Caki2 (cell line): ENCODE measurements at regions not wholly inside any gene's neighbourhood (a gene's known extent, or its start where the extent isn't known, plus 50 kb on each side); places are given as distances from the start of the nearest gene placed in this dataset.
A peak's percentile ranks its signal among the peaks of the same experiment; 100 is the strongest.
"Not testable (repeated sequence)": the region's sequence is repeated elsewhere in the genome, so short reads cannot be mapped to it uniquely, and the experiment has no call there.

ENCODE experiments used
- DNase-seq: peaks from one replicate; pipeline ENCODE4 v3.0.0-alpha.2; 2015; ENCODE audit warnings: low read depth
- in situ Hi-C: cut with HindIII; loops from 2 replicates; pipeline ENCODE4 v1.10.0; 2016; ENCODE audit warnings: low sequenced_read_pairs, low pct_unique_long_range_greater_than_20kb, mixed read lengths

DNA sequence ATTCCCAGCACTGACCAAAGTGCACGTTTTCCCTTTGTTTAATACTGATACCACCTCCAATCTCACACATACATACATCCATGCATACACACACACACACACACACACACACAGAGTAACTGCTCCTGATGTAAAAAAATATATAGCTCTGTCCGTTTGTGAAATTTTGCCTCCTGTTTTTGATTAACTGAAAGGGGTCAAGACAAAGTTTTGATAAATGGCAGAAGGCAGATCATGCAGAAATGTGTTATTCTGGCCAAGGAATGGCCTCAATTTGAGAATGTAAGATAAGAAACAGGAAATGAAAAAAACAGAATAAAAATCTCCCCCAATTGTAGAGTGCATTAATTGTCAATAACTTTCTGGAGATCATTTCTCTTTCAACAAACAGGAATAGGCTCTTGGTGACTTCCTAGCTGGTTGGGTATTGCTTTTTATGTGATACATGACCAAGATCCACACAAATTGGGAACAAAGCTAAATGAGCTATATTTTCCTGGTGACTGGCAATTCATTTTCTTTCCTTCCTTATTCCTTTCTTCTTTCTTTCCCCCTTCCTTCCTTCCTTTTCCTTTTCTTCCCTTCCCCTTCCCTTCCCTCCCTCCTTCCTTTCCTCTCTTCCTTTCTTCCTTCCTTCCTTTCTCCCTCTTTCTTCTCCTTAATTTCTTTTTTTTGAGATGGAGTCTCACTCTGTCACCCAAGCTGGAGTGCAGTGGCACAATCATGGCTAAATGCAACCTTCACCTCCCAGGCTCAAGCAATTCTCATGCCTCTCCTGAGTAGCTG, 88.9 kb upstream of the PMAIP1 start:
- in situ Hi-C loops, result no loop called here
- no peak for DNase-seq

DNA sequence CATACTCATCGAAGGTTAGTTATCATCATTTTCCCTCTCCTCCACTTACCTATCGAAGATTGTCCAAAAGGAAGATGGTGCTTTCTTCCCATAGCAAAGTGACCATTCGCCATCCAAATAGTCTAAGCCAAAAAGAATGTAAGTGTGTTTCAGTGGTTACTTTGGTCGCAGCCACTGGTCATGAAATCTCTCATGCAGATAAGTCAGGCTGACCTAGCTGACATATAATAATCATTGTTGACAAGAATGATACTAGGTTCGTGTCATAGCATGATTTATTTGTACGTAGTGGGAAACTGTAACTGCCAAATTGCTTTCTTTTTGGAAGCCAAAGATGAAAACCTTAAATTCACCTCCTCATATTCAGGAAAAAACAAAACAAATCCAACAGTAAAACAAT, 89.6 kb upstream of the PMAIP1 start:
- in situ Hi-C loops, result no loop called here
- no peak for DNase-seq

DNA sequence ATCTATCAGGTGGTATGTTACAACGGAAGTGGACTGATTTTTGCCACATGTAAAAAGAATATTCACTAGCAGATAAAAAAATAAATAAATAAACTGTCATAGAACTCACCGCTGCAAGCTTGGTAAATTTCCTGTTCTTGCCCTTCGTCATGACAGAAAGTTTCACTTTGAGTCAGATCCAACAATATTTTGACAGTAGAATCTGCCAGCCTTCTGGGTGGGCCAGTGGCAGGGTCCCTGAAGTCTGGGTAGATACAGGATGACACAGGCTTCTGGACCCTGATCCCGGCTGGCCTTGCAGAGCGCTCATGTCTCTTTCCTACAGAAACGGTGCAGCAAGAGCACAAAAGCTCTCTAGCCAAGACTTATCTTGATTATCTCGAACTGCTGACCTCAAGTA, 97.8 kb upstream of the PMAIP1 start:
- in situ Hi-C loops, result no loop called here
- DNase-seq, result no peak

DNA sequence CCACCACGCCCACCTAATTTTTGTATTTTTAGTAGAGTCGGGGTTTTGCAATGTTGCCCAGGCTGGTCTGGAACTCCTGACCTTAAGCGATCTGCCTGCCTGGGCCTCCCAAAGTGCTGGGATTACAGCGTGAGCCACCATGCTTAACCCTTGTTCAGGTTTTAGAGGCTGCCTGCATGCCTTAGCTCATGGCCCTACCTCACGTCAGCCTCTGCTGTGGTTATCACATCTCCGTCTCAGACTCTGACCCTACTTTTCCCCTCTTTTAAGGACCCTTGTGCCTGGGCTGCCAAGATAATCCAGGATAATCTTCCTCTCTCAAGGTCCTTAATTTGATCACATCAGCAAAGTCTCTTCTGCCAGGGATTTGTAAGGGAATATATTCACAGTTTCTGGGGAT, 98.2 kb upstream of the PMAIP1 start:
- in situ Hi-C loops, result no loop called here
- DNase-seq, result no peak

DNA sequence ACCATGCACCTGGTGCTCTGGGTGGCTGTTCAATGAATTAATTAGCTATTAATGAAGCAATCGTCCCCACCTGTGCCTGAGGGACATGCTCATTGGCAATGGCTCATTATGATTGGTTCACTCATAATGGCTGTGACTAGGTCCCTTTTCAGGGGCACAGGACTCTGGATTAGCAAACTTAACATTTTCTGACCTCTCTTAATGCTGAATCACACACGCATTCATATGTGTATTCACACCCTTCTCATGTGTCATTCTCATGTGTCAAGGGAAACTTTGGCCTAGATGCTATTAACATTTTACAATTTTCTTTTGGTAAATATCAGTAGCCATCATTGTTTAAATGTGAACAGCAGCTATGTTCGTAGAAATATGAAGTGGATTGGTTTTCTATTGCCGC, 98.9 kb upstream of the PMAIP1 start:
- in situ Hi-C loops, result no loop called here
- DNase-seq, result no peak

DNA sequence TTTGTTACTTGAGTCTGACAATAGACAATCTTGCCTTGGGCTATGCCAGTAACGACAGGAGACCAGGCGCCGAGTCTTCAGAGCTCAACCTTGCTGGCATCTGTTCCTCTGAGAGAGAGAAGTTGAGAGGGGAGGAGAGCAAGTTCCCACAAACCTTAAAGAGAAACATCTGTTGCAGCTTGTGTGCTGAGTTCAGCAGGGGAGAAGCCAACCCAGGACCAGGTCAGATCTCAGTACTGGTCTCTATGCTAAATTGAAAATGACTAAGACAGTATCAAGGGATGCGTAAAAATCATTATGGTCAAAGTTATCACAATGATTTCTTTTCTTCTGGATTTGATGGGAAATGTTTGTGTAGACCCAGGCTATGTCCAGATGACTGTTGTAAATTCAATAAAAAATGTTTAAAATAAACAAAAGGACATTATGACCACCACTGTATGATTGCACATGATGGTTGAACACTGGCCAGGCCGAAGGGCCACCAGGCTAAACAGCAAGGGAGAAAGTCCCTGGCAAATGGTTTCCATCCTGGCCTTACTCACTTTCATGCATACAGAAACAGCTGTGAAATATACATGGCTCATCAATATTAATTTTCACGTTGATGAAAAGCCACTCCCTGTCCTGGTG, 100.3 kb upstream of the PMAIP1 start:
- in situ Hi-C loops, result no loop called here
- DNase-seq, result no peak

DNA sequence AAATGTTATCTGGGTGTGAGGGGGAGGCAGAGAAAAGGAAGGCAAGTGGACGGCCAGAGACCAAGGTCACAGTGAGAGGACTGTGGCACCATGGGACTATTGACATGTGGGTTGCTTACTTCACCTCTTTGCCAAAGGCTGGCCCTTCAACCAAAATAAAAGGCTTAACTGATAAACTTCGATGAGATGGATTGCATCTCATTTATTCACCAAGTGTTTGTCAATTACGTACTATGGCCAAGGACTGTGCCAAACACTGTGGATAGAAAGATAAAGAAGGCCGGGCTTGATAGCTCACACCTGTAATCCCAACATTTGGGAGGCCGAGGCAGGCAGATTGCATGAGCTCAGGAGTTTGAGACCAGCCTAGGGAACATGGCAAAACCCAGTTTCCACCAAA, 98.7 kb upstream of the CCBE1 start:
- in situ Hi-C loops, result no loop called here
- DNase-seq, result no peak

DNA sequence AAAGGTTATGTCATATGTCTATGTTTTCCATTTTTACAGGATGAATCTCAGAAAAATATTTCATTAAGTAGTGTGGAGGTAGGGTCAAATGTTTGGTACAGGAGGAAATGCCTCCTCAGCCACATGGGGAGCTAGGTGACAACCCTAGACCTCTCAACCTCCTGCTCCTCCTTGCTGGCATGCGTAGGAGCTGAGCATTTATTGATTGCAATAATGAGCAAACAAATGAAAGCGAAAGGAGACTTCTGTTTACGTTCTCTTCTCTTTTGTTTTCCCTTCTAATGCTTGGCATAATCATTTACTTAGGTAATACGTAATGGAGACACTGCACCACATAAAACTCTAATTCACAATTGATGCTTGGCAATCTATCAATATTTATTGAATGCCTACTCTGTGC, 95.1 kb upstream of the CCBE1 start:
- no peak for DNase-seq
- in situ Hi-C loops, result no loop called here

DNA sequence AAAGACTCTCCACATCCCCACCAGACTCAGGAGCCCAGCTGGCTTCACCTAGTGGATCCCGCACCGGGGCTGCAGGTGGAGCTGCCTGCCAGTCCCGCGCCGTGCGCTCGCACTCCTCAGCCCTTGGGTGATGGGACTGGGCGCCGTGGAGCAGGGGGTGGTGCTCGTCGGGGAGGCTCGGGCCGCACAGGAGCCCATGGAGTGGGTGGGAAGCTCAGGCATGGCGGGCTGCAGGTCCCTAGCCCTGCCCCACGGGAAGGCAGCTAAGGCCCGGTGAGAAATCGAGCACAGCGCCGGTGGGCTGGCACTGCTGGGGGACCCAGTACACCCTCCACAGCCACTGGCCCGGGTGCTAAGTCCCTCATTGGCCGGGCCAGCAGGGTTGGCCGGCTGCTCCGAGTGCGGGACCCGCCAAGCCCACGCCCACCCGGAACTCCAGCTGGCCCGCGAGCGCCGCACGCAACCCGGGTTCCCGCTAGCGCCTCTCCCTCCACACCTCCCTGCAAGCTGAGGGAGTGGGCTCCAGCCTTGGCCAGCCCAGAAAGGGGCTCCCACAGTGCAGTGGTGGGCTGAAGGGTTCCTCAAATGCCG, 93.2 kb upstream of the CCBE1 start:
- DNase-seq, in situ Hi-C loops: not testable (repeated sequence)

DNA sequence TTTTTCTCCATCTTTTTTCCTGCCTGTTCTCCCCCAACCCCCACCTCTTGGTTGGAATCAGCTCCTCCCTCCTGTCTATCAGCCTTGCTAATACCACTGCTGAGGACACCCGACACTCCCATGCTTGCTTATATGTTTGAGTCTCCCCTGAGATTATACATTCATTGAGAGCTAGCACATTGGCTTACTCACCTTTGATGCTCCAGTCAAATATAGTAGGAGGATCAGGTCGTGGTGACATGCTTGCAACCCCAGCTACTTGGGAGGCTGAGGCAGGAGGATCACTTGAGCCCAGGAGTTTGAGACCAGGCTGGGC, 91.5 kb upstream of the CCBE1 start:
- in situ Hi-C loops, result no loop called here
- DNase-seq, result no peak

DNA sequence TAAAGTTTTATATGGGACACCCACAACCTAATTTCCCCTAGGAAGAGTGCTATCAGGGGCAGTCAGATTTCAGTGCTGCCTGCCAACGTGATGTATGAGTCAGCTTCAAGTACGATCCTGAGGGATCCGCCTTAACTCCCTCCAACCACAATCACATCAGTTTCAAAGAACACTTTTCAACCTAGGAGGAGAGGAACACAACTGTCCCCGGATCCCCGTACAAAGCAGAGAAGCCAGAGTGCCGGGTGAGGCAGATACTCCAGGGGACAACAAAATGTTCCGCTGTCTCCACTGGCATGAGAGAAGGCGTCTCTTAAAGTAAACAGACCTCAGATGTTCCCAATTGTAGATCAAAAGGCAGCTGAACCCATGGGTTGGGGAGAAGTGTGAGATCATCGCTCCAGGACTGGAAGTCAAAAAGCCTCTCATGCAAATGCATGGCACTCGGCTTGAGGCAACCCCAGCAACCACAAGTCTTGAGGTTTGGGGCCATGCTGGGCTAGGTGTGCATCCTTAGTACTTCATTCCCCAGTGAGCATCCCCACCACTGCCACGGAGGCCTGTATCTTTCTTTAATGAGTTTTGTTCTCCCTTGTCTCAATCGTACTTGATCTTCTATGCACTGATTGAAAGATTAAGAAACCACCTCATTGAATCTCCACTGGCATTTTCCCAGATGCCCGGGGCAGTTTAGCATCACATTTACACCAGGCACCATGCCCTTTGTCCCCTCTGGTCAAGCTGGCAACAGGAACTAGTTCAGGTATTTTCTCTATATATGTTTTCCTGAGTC, 91.0 kb upstream of the CCBE1 start:
- in situ Hi-C loops, result no loop called here
- DNase-seq, result no peak

DNA sequence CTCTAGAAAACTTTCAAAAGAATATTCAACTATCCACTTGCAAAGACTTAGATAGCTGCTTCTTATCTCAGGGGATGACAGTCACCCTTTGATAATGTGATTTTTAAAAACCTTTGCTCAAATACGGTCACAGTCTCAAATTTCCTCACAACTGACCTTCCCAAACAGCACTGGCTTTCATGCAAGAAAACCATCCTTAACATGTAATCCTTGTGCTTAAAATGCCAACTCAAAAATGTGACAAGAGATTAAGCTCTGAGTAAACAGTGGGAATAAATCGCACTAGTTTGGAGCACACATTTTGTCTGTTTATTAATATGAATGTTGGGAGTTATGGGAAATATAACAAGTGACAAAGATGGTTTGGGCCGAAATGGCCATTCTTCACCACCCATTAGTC, 87.5 kb upstream of the CCBE1 start:
- DNase-seq, result no peak
- in situ Hi-C loops, result no loop called here

DNA sequence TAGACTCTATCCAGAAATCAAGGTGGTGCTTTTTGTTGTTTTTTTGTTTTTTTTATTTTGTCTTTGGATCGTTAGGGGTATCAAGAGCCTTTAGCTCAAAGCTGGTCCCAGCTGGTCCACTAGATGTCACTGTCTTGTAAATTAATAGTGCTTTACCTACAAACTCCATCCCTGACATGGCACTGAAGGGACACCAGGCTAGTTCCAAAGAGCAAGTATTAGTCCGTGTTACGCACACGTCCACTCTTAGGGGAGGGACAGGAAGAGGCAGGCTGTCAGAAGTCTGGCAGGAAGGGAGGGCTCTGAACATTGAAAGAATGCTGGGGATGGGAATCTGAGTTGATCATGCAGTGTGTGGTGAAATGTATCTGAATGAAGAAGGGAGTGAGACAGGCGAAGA, 85.9 kb upstream of the CCBE1 start:
- in situ Hi-C loops, result no loop called here
- DNase-seq, result peak; percentile 68

DNA sequence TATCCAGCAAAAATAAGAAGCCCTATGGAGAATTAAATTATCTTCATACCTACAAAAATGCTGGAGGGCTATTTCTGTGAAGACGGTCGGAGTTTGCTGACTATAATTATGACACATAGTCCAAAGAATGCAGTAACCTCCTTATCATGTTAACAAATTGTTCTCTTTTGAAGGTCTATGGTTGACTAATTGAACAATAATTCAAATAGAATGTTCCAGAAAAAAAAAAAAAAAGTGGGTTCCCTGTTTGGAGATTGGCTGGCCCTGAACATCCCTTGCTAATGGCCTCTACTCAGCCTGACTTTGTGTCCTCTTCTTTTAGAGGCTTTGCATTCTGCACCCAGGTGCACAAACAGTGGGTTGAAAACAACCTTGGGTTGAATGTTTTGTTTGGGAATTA, 82.8 kb upstream of the CCBE1 start:
- DNase-seq, result no peak

DNA sequence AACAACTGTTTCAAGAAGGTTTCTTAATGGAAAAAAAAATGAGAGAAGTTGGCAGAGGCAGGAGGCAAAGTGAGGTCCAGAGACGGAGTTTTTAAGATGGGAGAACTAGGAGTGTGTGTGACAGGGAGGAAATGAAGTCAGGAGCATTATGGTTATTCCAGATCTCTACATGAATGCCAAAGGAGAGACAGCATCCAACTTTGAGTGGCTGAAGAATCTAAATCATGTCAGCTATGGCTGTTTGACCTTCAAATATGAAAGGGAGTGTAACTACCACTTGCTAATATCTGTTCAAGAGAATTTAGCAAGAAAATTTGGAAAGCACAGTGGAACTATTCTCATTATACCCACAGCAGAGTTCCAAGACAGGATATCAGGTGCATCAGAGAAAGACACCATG, 81.2 kb upstream of the CCBE1 start:
- DNase-seq, result no peak
- in situ Hi-C loops, result no loop called here

More for the DNA sequence above, 82.8 kb upstream of the CCBE1 start:
- in situ Hi-C loops, result no loop called here

DNA sequence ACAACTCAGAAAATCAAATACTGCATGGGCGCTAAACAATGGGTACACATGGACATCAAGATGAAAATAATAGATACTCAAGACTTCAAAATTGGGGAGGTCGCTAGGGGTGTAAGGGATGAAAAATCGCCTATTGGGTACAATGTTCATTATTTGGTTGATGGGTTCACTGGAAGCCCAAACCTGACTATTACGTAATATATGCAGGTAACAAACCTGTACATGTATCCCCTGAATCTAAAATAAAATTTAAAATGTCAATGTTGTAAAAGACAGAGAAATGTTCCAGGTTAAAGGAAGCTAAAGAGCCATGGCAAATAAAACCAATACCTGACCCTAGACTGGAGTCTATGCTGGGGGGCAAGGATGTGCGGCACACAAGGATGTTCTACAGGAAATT, 80.4 kb upstream of the CCBE1 start:
- in situ Hi-C loops, result no loop called here
- DNase-seq, result no peak

DNA sequence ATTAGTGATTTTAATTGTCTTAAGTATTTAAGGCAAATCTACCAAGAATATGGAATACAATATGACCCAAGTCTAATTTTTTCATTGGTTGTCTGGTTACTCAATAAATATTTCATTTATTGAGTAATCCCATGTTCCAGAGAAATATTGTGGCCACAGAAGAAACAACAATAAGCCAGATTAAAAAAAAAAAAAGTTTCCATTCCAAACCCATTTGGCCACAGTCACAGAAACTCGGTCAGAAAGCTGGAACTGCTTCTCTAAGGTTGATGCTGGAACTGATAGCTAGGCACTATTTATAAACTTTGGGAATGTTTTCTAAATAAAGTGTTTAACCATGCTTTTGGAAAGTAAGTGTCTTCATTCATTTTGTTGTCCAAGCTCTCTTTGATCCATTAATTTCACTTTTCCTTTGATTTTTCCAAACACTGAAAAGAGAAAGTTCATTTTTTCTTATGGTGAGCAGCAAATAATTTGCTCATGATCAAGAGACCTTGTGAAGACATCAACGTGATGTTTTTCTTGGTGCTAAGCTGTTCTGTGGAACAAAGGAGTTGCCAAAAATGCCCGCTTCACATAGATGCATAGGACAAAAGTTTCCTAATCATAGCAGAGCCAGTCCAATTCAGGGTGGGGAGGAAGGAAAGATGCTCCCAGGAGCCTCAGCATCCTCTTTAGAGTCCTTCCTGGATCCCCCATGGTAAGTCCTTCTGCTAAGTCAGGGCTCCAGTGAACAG, 72.1 kb upstream of the CCBE1 start:
- in situ Hi-C loops, result no loop called here
- no peak for DNase-seq

DNA sequence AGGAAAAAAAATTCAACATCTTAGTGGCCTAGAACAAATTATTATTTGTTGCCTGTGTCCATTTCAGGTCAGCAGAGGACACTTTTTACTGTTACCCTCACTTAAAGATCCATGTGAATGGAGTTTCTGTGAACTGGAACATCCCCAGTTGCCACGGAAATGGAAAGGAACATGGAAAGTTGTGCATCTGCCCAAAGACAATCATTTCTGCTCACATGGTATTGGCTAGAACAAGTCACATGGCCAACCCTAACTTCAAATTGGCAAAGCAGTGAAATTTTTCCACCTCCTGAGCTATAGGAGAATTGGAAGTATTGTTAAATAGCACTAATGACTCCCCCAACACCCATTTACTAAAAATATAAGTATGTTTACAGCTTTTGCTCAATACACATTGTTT, 71.2 kb upstream of the CCBE1 start:
- in situ Hi-C loops, result no loop called here
- DNase-seq, result no peak

DNA sequence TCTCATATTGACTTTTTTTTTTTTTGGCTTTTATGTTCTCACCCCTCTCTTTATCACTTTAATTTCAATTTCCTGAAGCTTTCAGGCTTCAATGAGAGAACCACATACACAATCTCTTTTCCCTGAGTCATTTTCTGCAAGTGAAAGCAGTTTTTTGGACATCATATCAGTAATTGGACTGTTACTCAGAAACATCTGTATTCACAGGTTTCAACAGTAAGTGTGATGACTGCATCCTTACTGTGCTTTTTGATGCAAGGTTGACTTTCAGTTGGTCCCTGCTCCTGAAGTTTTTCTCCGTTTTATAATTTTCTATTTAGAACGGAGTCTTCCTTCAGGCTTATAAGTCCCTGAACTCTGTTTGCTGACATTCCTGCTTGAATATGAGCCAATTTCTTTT, 70.5 kb upstream of the CCBE1 start:
- DNase-seq, result no peak
- in situ Hi-C loops, result no loop called here
